H9 (cell line): ENCODE measurements at regions not wholly inside any gene's neighbourhood (a gene's known extent, or its start where the extent isn't known, plus 50 kb on each side); places are given as distances from the start of the nearest gene placed in this dataset.

Experiments used
- DNase-seq: peaks from one replicate; pipeline ENCODE4 v3.0.0-alpha.2; 2017
- H2AFZ ChIP-seq: one replicate; pipeline ENCODE4 v1.6.1; 2013; ENCODE audit warnings: mild to moderate bottlenecking, low read length, control low read depth, moderate library complexity
- H2AK5ac ChIP-seq: 2 replicates; pipeline ENCODE4 v1.6.1; 2013; ENCODE audit warnings: low read length, control low read depth, mixed read lengths; ENCODE audit not compliant: insufficient read length
- H2BK120ac ChIP-seq: one replicate; pipeline ENCODE4 v1.6.1; 2013; ENCODE audit warnings: low read depth, mild to moderate bottlenecking, low read length, control low read depth, inconsistent platforms; ENCODE audit not compliant: poor library complexity, severe bottlenecking
- H2BK12ac ChIP-seq: 2 replicates; pipeline ENCODE4 v1.6.1; 2013; ENCODE audit warnings: low read length, control low read depth, mixed read lengths, low read depth; ENCODE audit not compliant: insufficient read length
- H2BK15ac ChIP-seq: 2 replicates; pipeline ENCODE4 v1.6.1; 2013; ENCODE audit warnings: low read depth, low read length, control low read depth
- H2BK20ac ChIP-seq: one replicate; pipeline ENCODE4 v1.6.1; 2013; ENCODE audit warnings: low read depth, mild to moderate bottlenecking, low read length, control low read depth, inconsistent platforms; ENCODE audit not compliant: poor library complexity, severe bottlenecking
- H2BK5ac ChIP-seq: 2 replicates; pipeline ENCODE4 v1.6.1; 2013; ENCODE audit warnings: low read length, control low read depth, mixed read lengths; ENCODE audit not compliant: insufficient read length
- H3K14ac ChIP-seq: 2 replicates; pipeline ENCODE4 v1.6.1; 2013; ENCODE audit warnings: low read length, control low read depth; ENCODE audit not compliant: insufficient read depth
- H3K18ac ChIP-seq: 2 replicates; pipeline ENCODE4 v1.6.1; 2013; ENCODE audit warnings: low read depth, mild to moderate bottlenecking, mixed read lengths, low read length, control low read depth; ENCODE audit not compliant: insufficient read length
- H3K23ac ChIP-seq: 2 replicates; pipeline ENCODE4 v1.6.1; 2013; ENCODE audit warnings: low read length, control low read depth, mixed read lengths, low read depth; ENCODE audit not compliant: insufficient read length
- H3K23me2 ChIP-seq: 2 replicates; pipeline ENCODE4 v1.6.1; 2013; ENCODE audit warnings: low read depth, mild to moderate bottlenecking, mixed read lengths, low read length, control low read depth; ENCODE audit not compliant: insufficient read length, poor library complexity, severe bottlenecking
- H3K27ac ChIP-seq: 2 replicates; pipeline ENCODE4 v1.5.1; 2013; ENCODE audit warnings: low read length, control low read depth, mixed read lengths, low read depth; ENCODE audit not compliant: insufficient read length
- H3K27me3 ChIP-seq: 2 replicates; pipeline ENCODE4 v1.6.1; 2013; ENCODE audit warnings: low read length, control low read depth, inconsistent platforms; ENCODE audit not compliant: insufficient read depth
- H3K4ac ChIP-seq: 2 replicates; pipeline ENCODE4 v1.6.1; 2013; ENCODE audit warnings: low read depth, mild to moderate bottlenecking, control low read depth, inconsistent platforms, low read length, moderate library complexity
- H3K4me1 ChIP-seq: 2 replicates; pipeline ENCODE4 v1.6.1; 2013; ENCODE audit warnings: low read length, control low read depth, inconsistent platforms; ENCODE audit not compliant: insufficient read depth
- H3K4me2 ChIP-seq: 2 replicates; pipeline ENCODE4 v1.6.1; 2013; ENCODE audit warnings: low read length, control low read depth, mixed read lengths; ENCODE audit not compliant: insufficient read length, insufficient read depth
- H3K56ac ChIP-seq: 2 replicates; pipeline ENCODE4 v1.6.1; 2013; ENCODE audit warnings: low read depth, mild to moderate bottlenecking, mixed read lengths, low read length, control low read depth; ENCODE audit not compliant: insufficient read length
- H3K79me1 ChIP-seq: 2 replicates; pipeline ENCODE4 v1.6.1; 2013; ENCODE audit warnings: low read depth, mild to moderate bottlenecking, moderate library complexity, low read length, control low read depth, inconsistent platforms; ENCODE audit not compliant: insufficient read depth, poor library complexity, severe bottlenecking
- H3K79me2 ChIP-seq: 2 replicates; pipeline ENCODE4 v1.6.1; 2013; ENCODE audit warnings: low read length, control low read depth, inconsistent platforms; ENCODE audit not compliant: insufficient read depth
- H3K9ac ChIP-seq: 2 replicates; pipeline ENCODE4 v1.6.1; 2013; ENCODE audit warnings: low read length, control low read depth, mixed read lengths; ENCODE audit not compliant: insufficient read length; ENCODE audit errors: extremely low read depth
- H3K9me3 ChIP-seq: one replicate; pipeline ENCODE4 v1.6.1; 2013; ENCODE audit warnings: low read depth, low read length, inconsistent platforms; ENCODE audit not compliant: control insufficient read depth
- H3T11ph ChIP-seq: one replicate; pipeline ENCODE4 v1.6.1; 2013; ENCODE audit warnings: mild to moderate bottlenecking, low read length, control low read depth, inconsistent platforms
- H4K20me1 ChIP-seq: one replicate; pipeline ENCODE4 v1.6.1; 2013; ENCODE audit not compliant: control insufficient read depth, insufficient read length, insufficient read depth
- H4K5ac ChIP-seq: 2 replicates; pipeline ENCODE4 v1.6.1; 2013; ENCODE audit warnings: low read depth, mild to moderate bottlenecking, mixed read lengths, low read length, control low read depth; ENCODE audit not compliant: insufficient read length
- H4K8ac ChIP-seq: replicated peaks from 2 replicates; pipeline ENCODE4 v1.6.1; 2013; ENCODE audit warnings: low read length, control low read depth, mixed read lengths, low read depth; ENCODE audit not compliant: insufficient read length
- H4K91ac ChIP-seq: 2 replicates; pipeline ENCODE4 v1.6.1; 2013; ENCODE audit warnings: low read depth, mild to moderate bottlenecking, moderate library complexity, mixed read lengths, low read length, control low read depth; ENCODE audit not compliant: insufficient read length
- H3K27ac Mint-ChIP-seq, 3 experiments: 2 replicates in 2 of 3; 3 replicates in 1 of 3; pipeline ENCODE4 v1.8.0; 2020 to 2021; ENCODE audit warnings: mixed read lengths in 3 of 3, mild to moderate bottlenecking in 1 of 3, moderate library complexity in 1 of 3
- H3K27me3 Mint-ChIP-seq: 2 replicates; pipeline ENCODE4 v1.8.0; 2021; ENCODE audit warnings: low read depth, mild to moderate bottlenecking, moderate library complexity, mixed read lengths
- H3K36me3 Mint-ChIP-seq, 3 experiments: 2 replicates in 2 of 3; 3 replicates in 1 of 3; pipeline ENCODE4 v1.8.0; 2020 to 2021; ENCODE audit warnings: low read depth in 3 of 3, mixed read lengths in 3 of 3; ENCODE audit not compliant: insufficient read depth in 1 of 3
- H3K4me1 Mint-ChIP-seq, 2 experiments: 2 replicates each; pipeline ENCODE4 v1.8.0; 2020; ENCODE audit warnings: mixed read lengths in 2 of 2
- H3K4me3 Mint-ChIP-seq, 2 experiments: 2 replicates in 1 of 2; 3 replicates in 1 of 2; pipeline ENCODE4 v1.8.0; 2020 to 2021; ENCODE audit warnings: mild to moderate bottlenecking in 2 of 2, mixed read lengths in 2 of 2, moderate library complexity in 1 of 2
- H3K9me3 Mint-ChIP-seq, 2 experiments: 2 replicates in 1 of 2; 3 replicates in 1 of 2; pipeline ENCODE4 v1.8.0; 2020; ENCODE audit warnings: mild to moderate bottlenecking in 2 of 2, mixed read lengths in 2 of 2, moderate library complexity in 1 of 2
- CTCF ChIP-seq: fragments of 200-600 bp; sonication (generic); conservative IDR thresholded peaks from 3 replicates; pipeline ENCODE4 v1.8.0; 2021; ENCODE audit warnings: antibody characterized with exemption, mild to moderate bottlenecking
- WGBS: extraction: QIAGEN DNeasy Blood & Tissue Kit; methylation state at CpG from one replicate; pipeline ENCODE4 v1.1.7; 2013; ENCODE audit warnings: missing lambda C conversion rate, low lambda C conversion rate, mixed read lengths; ENCODE audit not compliant: insufficient read length; ENCODE audit errors: extremely low coverage; 5-methylcytosine and 5-hydroxymethylcytosine counted together

- no peak overlapping the region for H3K4me3 Mint-ChIP-seq
- no peak overlapping the region for H3K27ac ChIP-seq
- no peak overlapping the region for H4K8ac ChIP-seq
- H3K9ac ChIP-seq, result no peak overlapping the region
- no peaks in the 10 kb centered on the region for H3K23me2 ChIP-seq
- no peaks in the 10 kb centered on the region for H3K4me1 ChIP-seq
- H3K4ac ChIP-seq, result no peak overlapping the region
- no peak overlapping the region for H3K56ac ChIP-seq
- H3K79me2 ChIP-seq, result no peaks in the 10 kb centered on the region
- H2BK15ac ChIP-seq, result no peak overlapping the region
- peaks cover 2 to 7% of the 10 kb centered on the region in 2 experiments; a peak in 2 of 4 replicates for H3K4me1 Mint-ChIP-seq
- H3K18ac ChIP-seq, result no peak overlapping the region
- H3K27me3 Mint-ChIP-seq, result no peaks in the 10 kb centered on the region
- no CpG with 5 or more reads among the region's 5 CpGs for WGBS
- no peak overlapping the region for H2BK20ac ChIP-seq
- no peak overlapping the region for H2BK12ac ChIP-seq
- H3K27me3 ChIP-seq, result no peaks in the 10 kb centered on the region
- no peak overlapping the region for H2AK5ac ChIP-seq
- H4K5ac ChIP-seq, result no peak overlapping the region
- no peak for TF ChIP-seq CTCF
- H2BK5ac ChIP-seq, result no peak overlapping the region
- H2BK120ac ChIP-seq, result no peak overlapping the region
- no peak overlapping the region for H3T11ph ChIP-seq
- H3K79me1 ChIP-seq, result no peaks in the 10 kb centered on the region
- H3K14ac ChIP-seq, result no peak overlapping the region
- H2AFZ ChIP-seq, result no peak overlapping the region
- H3K9me3 ChIP-seq, result no peaks in the 10 kb centered on the region
- no peaks in the 10 kb centered on the region for H3K9me3 Mint-ChIP-seq
- no peaks in the 10 kb centered on the region for H4K20me1 ChIP-seq
- no peak overlapping the region for H4K91ac ChIP-seq
- no peak overlapping the region for H3K23ac ChIP-seq
- H3K4me2 ChIP-seq, result no peak overlapping the region
- no peak overlapping the region for H3K27ac Mint-ChIP-seq
- no peaks in the 10 kb centered on the region for H3K36me3 Mint-ChIP-seq
- DNase-seq, result no peak
Measured at GRCh38 chr7:130988443-130988842, 254.4 kb upstream of the KLF14 start.
